ENCODE measurements at regions not wholly inside any gene's neighbourhood (a gene's known extent, or its start where the extent isn't known, plus 50 kb on each side); places are given as distances from the start of the nearest gene placed in this dataset.

GRCh38 chr4:11691236-11691635 lies 262.5 kb upstream of the HS3ST1 start:
- TF ChIP-seq CTCF (conservative IDR thresholded peaks at IDR 0.05) (no peak), EZH2 (IDR thresholded peaks at IDR 0.05; ENCODE audit: low read depth) (no peak)

All from PC-9 (cell line).